NB4 (cell line): ENCODE measurements at regions not wholly inside any gene's neighbourhood (a gene's known extent, or its start where the extent isn't known, plus 50 kb on each side); places are given as distances from the start of the nearest gene placed in this dataset.

ENCODE experiments used
- DNase-seq: peaks from one replicate; pipeline ENCODE4 v3.0.0; 2010; ENCODE audit warnings: low read depth
- H3K4me3 ChIP-seq: one replicate; pipeline ENCODE4 v1.5.1; 2011; ENCODE audit warnings: mild to moderate bottlenecking, low read depth, low read length, moderate library complexity
- MAX ChIP-seq: IDR thresholded peaks from 2 replicates; pipeline ENCODE4 v1.6.1; 2011; ENCODE audit warnings: low read depth, low read length
- MYC ChIP-seq: IDR thresholded peaks from 2 replicates; pipeline ENCODE4 v1.6.1; 2011; ENCODE audit warnings: low read depth, low read length
- POLR2A ChIP-seq: IDR thresholded peaks from 2 replicates; pipeline ENCODE4 v1.6.1; 2011; ENCODE audit warnings: mild to moderate bottlenecking; ENCODE audit not compliant: insufficient read length; ENCODE audit errors: extremely low read depth
- TF ChIP-seq, protein P1 (sequence below): IDR thresholded peaks from one replicate; pipeline ENCODE4 v1.5.1; 2012; ENCODE audit warnings: low read depth, low read length

GRCh38 chr4:26199596-26199995 lies 121.2 kb upstream of the RBPJ start:
- no peak for TF ChIP-seq MYC
- no peak for DNase-seq

GRCh38 chr4:26201120-26201519 lies 119.7 kb upstream of the RBPJ start:
- TF ChIP-seq MAX (no peak), MYC (no peak), POLR2A (no peak)
- TF ChIP-seq, protein P1, sequence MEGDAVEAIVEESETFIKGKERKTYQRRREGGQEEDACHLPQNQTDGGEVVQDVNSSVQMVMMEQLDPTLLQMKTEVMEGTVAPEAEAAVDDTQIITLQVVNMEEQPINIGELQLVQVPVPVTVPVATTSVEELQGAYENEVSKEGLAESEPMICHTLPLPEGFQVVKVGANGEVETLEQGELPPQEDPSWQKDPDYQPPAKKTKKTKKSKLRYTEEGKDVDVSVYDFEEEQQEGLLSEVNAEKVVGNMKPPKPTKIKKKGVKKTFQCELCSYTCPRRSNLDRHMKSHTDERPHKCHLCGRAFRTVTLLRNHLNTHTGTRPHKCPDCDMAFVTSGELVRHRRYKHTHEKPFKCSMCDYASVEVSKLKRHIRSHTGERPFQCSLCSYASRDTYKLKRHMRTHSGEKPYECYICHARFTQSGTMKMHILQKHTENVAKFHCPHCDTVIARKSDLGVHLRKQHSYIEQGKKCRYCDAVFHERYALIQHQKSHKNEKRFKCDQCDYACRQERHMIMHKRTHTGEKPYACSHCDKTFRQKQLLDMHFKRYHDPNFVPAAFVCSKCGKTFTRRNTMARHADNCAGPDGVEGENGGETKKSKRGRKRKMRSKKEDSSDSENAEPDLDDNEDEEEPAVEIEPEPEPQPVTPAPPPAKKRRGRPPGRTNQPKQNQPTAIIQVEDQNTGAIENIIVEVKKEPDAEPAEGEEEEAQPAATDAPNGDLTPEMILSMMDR: no peak

More at GRCh38 chr4:26199596-26199995, 121.2 kb upstream of the RBPJ start:
- H3K4me3 ChIP-seq: no peak overlapping the region

GRCh38 chr4:26204249-26204825 lies 116.5 kb upstream of the RBPJ start:
- peak; percentile 98 for DNase-seq
- no peak overlapping the region for H3K4me3 ChIP-seq
- TF ChIP-seq MYC (no peak; the same call in 1 of the 2 replicates), MAX (peak; percentile 25; the same call in 1 of the 2 replicates)

More at GRCh38 chr4:26201120-26201519, 119.7 kb upstream of the RBPJ start:
- peak; percentile 88 for DNase-seq
- H3K4me3 ChIP-seq: no peak overlapping the region

DNA sequence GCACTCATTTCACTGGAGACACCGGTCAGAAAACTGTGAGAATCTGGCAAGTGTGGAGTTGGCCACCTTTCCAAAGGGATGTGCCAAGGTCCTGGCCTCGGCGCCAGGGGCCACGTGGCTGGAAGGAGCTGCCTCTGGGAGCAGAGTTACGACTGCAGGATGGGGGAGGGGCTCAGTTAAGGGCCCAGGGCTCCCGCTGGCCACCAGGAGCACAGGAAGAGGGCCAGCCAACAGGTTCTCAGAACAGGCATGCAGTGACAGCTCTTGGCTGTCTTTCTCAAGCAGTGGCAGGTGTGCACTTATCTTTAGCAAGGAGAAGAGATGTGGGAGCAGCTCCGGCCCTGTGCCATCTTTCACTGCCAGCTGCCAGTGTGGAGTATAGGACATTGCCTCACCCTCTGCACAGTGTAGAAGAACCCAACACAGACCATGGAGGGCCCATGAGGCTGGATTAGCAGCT lies 115.9 kb upstream of the RBPJ start:
- H3K4me3 ChIP-seq: no peak overlapping the region
- peak; percentile 46 for DNase-seq
- TF ChIP-seq POLR2A (no peak), MAX (no peak)
- TF ChIP-seq, protein P1: no peak

DNA sequence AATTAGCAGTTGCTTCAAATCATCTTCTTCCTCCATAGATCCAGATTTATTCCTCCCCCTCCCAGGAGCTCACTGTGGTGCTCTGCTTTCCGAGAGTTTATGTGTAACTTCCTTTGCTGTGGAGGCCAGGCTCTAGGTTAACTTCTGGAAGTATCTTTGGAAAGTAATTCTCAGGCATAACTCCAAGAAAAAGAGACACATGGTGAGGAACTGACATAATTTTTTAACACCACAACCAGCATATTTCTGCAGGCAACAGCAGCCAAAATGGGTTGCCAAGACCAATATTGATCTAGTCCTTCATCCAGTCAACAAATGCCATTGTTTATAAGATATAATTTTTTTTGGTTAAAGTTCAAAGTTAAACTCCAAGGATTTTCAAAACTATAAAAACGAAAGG lies 114.5 kb upstream of the RBPJ start:
- H3K4me3 ChIP-seq: no peak overlapping the region
- TF ChIP-seq, protein P1: no peak
- no peak for TF ChIP-seq POLR2A
- DNase-seq: no peak

GRCh38 chr4:26206999-26207398 lies 113.8 kb upstream of the RBPJ start:
- TF ChIP-seq POLR2A: no peak
- TF ChIP-seq MYC: no peak
- TF ChIP-seq, protein P1: no peak
- TF ChIP-seq MAX: no peak
- no peak for DNase-seq
- no peak overlapping the region for H3K4me3 ChIP-seq

- DNase-seq: no peak
- no peak for TF ChIP-seq MAX
- no peak for TF ChIP-seq MYC
- TF ChIP-seq POLR2A: no peak
- H3K4me3 ChIP-seq: no peak overlapping the region
Measured at GRCh38 chr4:26207631-26208030, 113.2 kb upstream of the RBPJ start.
